ENCODE measurements at regions not wholly inside any gene's neighbourhood (a gene's known extent, or its start where the extent isn't known, plus 50 kb on each side); places are given as distances from the start of the nearest gene placed in this dataset.
A peak's percentile ranks its signal among the peaks of the same experiment; 100 is the strongest.
"Not testable (repeated sequence)": the region's sequence is repeated elsewhere in the genome, so short reads cannot be mapped to it uniquely, and the experiment has no call there.

DNA sequence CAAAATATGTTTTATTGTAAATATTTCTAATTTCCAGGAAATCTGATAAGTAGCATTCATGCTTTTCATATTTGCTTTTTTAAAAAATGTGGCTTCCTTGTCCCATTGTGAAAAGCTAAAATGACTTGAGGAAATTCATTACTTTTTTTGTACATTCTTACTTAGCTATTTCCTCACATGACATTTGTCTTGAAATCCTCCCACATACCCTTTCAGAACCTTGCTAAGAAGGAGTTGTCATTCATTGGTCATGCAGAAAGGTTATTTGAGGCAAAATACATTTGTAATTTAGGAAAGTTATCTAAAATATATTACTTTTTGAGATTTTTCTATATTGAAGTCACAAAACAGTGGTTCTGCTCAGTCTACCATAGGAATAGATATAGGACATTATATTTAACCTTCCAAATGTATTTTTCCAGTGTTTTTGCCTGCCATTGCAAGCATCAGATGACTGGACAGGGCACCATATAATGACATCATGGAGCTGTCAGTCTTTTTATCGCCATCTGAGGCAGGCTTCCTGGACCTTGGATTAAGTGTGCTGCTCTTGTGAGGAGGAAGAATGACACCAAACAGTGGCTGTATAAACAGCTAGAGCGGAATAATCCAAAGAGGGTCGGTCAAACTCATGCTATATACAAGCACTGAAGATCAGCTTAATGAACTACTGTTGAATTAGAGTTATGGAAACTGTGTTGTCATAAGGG is 109.4 kb upstream of the HCRTR2 start:
- no peak for FAIRE-seq

DNA sequence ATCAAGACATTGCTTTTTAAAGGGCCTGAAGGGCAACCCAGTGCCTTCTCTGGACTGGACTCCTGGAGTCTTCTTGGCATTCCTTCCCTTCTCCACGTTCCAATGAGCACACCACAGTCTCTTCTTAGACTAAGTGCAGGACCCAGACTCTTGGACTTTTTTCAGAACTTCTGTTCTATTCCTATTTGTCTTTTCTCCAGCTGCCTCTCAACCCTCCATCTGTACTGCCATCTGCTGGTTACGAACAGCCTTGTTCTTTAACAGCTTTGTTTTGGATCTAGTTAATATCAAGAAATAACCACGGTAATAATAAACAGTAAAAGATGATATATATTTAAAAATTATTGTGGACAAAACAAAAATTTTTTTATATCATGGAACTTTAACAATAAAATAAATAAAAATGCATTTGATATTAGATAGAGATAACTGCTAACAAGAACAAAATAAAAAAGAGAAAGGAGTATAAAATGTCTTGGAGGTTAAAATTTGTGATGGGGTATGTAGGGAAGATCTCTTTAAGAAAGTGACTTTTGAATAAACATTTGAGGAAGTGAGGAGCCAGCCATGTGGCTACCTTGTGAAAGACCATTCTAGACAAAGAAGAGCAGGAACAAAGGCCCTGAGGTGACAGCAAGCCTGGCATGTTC is 105.1 kb upstream of the HCRTR2 start:
- FAIRE-seq: peak; percentile 81

DNA sequence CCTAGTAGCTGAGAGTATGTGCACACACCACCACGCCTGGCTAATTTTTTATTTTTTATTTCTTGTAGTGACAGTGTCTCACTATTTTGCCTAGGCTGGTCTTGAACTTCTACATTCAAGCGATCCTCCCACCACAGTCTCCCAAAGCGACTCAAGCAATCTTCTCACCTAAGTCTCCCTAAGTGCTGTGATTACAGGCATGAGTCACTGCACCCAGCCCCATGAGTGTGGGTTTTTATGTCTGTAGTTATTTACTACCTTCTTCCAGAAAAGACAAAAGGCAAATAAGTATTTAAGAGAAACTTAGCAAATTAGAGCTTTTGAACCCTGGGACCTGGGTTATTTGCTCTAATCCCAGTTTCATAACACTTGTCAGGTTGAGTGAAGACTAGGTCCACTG is 92.3 kb upstream of the HCRTR2 start:
- FAIRE-seq: no peak

DNA sequence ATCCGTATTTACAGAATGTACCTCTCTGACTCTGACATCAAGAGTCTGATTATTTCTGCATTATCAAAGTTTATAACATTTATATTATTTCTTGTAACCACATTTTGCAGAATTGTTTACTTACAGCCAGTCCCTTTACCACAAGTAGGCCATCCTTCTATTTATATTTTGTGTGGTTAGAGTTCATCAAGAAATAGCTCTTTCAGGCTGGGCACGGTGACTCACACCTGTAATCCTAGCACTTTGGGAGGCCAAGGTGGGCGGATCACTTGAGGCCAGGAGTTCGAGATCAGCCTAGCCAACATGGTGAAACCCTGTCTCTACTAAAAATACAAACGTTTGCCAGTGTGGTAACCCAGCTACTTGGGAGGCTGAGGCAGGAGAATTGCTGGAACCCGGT is 86.3 kb upstream of the HCRTR2 start:
- FAIRE-seq: not testable (repeated sequence)

DNA sequence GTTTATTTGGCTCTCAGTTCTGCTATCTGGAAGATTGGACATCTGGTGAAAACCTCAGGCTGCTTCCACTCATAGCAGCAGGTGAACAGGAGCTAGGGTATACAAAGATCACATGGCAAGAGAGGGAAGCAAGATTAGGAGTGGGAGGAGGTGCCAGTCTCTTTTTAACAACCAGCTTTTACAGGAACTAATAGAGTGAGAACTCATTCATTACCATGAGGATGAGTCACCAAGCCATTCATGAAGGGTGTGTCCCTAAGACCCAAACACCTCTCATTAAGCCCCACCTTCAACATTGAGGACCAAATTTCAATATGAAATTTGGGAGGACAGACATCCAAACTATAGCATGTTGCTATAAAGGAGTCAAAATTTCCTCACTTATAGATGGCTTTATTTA is 85.4 kb upstream of the HCRTR2 start:
- no peak for FAIRE-seq

DNA sequence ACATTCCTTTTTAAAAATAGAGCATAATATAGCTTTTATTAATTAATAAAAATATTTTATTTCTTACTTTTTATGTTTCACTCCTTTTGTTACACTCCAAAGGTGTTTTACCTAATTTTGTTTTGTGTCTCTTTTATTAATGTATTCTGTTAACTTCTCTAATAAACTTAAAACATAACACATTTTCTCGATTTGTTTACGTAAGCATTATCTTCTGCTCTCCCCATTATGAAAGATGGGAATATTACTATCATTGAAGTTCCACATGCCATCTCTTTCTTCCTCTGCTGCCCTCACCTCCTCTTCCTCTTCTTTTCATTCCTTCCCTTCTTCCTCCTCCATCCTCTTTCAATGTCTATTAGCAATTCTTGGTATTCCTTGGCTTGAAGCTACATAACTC is 85.0 kb upstream of the HCRTR2 start:
- FAIRE-seq: no peak

DNA sequence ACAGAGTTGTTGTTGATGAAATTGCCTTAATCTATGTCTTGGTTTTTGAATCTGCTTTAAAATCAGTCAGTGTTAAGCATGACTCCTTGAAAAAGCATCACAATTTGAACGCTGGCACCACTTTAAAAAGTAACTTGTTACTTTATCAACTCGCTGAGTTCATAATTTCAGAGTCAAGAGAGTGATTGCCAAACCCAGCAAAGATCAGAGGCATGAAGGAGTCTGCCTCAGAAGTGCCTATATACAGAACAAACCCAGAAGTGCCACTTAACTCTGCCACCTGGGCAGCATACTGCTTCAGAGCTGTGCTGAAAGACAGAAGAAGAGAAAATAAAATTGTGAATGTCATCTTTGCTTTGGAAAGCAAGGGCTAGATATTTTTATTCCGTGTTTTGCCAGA is 73.6 kb upstream of the HCRTR2 start:
- FAIRE-seq: no peak

DNA sequence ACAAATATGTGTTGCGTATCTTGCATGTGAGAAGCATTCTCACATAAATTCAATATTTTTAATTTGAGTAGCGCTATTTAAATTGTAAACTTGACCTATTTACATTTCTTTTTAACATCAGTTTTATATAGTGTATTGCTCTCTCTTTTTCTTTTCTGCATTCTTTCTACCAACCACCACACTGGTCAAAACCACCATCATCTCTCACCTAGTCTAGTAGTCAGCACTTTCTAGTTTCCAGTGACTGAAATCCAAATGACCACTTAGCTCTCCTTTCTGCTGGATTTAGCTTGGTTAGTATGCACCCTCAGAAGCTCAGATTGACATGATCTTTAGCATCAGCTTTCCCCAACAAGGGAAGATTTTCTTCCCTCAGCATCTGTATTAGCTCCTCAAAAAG is 73.2 kb upstream of the HCRTR2 start:
- FAIRE-seq: no peak

DNA sequence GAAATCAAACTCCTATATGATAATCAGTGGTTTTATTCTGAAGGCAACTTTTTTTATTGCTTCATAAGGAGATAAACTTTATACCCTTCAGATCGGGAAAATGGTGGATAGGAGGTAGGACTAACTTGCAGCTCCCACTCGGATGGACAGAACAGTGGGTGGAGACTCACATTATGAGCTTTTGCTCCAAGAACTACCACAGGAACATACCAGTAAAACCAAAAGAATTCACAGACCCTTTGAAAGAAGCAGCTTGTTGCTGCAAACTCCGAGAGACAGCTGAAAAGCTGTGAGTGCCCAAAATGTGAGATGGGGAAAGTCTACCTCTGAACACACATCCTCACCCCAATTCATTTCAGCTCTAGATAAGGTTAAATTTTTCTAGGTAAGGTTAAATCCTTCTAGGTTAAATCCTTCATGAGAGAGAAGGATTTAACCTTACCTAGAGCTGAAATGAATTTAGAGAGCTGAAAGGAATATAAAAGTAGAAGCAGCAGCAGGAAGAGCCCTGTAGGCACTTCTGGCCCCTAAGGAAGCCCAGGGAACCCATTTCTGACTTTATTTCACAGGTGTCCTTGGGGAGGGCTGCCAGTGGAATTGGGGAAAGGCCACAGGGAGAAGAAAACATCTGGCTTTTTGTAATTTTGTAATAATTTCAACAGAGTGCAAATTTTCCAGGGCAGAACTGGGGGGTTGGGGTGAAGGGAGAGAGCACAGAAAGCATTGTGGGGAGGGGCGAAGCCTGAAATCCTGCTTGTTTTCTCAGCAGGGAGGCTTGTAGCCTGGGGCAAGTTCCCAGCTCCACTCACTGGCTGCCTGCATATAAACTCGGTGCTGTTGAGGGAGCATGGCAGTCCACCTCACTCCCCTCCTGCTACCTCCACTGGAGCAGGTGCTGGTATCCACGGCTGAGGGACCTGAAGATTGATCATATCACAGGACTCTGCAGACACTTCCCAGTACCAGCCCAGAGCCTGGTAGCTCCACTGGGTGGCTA is 65.9 kb upstream of the HCRTR2 start:
- FAIRE-seq: no peak

DNA sequence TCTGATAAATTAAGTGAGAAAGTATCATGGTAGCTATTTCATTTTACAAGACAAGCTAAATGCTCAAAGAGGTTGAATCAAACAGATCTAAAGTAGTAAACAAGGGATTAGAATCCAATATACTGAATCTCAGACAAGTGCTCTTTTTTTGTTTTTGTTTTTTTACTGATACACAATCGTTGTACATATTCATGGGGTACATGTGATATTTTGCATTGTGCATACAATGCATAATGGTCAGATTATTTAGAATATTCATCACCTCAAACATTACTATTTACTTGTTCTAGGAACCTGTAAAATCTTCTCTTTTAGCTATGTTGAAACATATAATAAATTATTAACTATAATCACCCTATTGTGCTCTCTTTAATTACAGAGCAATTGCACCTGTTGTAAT is 57.0 kb upstream of the HCRTR2 start:
- FAIRE-seq: no peak

DNA sequence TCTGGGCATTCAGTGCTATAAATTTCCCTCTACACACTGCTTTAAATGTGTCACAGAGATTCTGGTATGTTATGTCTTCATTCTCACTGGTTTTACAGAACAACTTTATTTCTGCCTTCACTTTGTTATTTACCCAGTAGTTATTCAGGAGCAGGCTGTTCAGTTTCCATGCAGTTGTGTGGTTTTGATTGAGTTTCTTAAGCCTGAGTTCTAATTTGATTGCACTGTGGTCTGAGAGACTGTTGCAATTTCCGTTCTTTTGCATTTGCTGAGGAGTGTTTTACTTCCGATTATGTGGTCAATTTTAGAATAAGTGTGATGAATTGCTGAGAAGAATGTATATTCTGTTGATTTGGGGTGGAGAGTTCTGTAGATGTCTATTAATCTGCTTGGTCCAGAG is 50.1 kb upstream of the HCRTR2 start:
- FAIRE-seq: not testable (repeated sequence)

Data from G401.6 (cell line).